ENCODE measurements at regions not wholly inside any gene's neighbourhood (a gene's known extent, or its start where the extent isn't known, plus 50 kb on each side); places are given as distances from the start of the nearest gene placed in this dataset.

GRCh38 chr1:118486199-118486598 is 301.2 kb upstream of the SPAG17 start:
- no peaks in the 10 kb centered on the region for H4K20me1 ChIP-seq (ENCODE audit: insufficient read depth)
- no peaks in the 10 kb centered on the region for H3K9me3 ChIP-seq
- no peak overlapping the region for H3K9ac ChIP-seq
- H3K79me2 ChIP-seq (ENCODE audit: insufficient read depth) = no peaks in the 10 kb centered on the region
- H3K4me1 ChIP-seq (ENCODE audit: control insufficient read depth in 1 of 2, insufficient read depth in 2 of 2, low read depth in 1 of 2, low read length in 1 of 2) = no peaks in the 10 kb centered on the region
- no peaks in the 10 kb centered on the region for H3K9me2 ChIP-seq
- ChIA-PET CTCF (no interaction called here), POLR2A (no interaction called here)
- no peak overlapping the region for H3K27ac ChIP-seq (ENCODE audit: low read depth in 2 of 2, low read length in 1 of 2)
- no peaks in the 10 kb centered on the region for H3F3A ChIP-seq (replicated peaks; ENCODE audit: insufficient read depth)
- H2AFZ ChIP-seq (ENCODE audit: low read depth) = no peak overlapping the region
- no peak for DNase-seq
- no peak overlapping the region for H3K4me2 ChIP-seq
- no peak for TF ChIP-seq YY1 (IDR thresholded peaks at IDR 0.05; ENCODE audit: low read depth)
- no peak for TF ChIP-seq MAX (IDR thresholded peaks at IDR 0.05; ENCODE audit: low read depth)
- TF ChIP-seq REST (IDR thresholded peaks at IDR 0.05; ENCODE audit: low read depth, low read length) = no peak
- TF ChIP-seq RAD21 (IDR thresholded peaks at IDR 0.05; ENCODE audit: low read length) = no peak
- TF ChIP-seq RFX5 (IDR thresholded peaks at IDR 0.05; ENCODE audit: low read length) = no peak
- TF ChIP-seq RCOR1 (IDR thresholded peaks at IDR 0.05; ENCODE audit: low read length) = no peak
- TF ChIP-seq, protein P1, sequence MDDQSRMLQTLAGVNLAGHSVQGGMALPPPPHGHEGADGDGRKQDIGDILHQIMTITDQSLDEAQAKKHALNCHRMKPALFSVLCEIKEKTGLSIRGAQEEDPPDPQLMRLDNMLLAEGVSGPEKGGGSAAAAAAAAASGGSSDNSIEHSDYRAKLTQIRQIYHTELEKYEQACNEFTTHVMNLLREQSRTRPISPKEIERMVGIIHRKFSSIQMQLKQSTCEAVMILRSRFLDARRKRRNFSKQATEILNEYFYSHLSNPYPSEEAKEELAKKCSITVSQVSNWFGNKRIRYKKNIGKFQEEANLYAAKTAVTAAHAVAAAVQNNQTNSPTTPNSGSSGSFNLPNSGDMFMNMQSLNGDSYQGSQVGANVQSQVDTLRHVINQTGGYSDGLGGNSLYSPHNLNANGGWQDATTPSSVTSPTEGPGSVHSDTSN (IDR thresholded peaks at IDR 0.05) = no peak
- TF ChIP-seq TEAD4 (IDR thresholded peaks at IDR 0.05; ENCODE audit: borderline replicate concordance, insufficient read depth) = no peak
- TF ChIP-seq FOSL2 (IDR thresholded peaks at IDR 0.05; ENCODE audit: borderline replicate concordance, low read depth) = no peak
- TF ChIP-seq EP300 (IDR thresholded peaks at IDR 0.05; ENCODE audit: borderline replicate concordance in 1 of 2, low read depth in 1 of 2, low read length in 1 of 2) = no peak
- TF ChIP-seq MXI1 (IDR thresholded peaks at IDR 0.05; ENCODE audit: low read depth, low read length) = no peak
- TF ChIP-seq IRF3 (IDR thresholded peaks at IDR 0.05; ENCODE audit: low read depth, low read length) = no peak
- TF ChIP-seq MEF2A (IDR thresholded peaks at IDR 0.05; ENCODE audit: borderline replicate concordance, low read depth) = no peak
- H3K27me3 ChIP-seq (ENCODE audit: insufficient read depth) = no peaks in the 10 kb centered on the region
- no peaks in the 10 kb centered on the region for H3K36me3 ChIP-seq (replicated peaks in 1 of 2; ENCODE audit: control insufficient read depth in 1 of 2, insufficient read depth in 2 of 2, low read length in 1 of 2)
- no peak overlapping the region for H3K4me3 ChIP-seq (ENCODE audit: low read depth in 2 of 2, low read length in 1 of 2)
- whole genome bisulfite sequencing (ENCODE audit: low lambda C conversion rate) = under 1% methylated on average over 7 of the region's 7 CpGs

Measured in SK-N-SH (cell line).